ENCODE measurements at regions not wholly inside any gene's neighbourhood (a gene's known extent, or its start where the extent isn't known, plus 50 kb on each side); places are given as distances from the start of the nearest gene placed in this dataset.

DNA sequence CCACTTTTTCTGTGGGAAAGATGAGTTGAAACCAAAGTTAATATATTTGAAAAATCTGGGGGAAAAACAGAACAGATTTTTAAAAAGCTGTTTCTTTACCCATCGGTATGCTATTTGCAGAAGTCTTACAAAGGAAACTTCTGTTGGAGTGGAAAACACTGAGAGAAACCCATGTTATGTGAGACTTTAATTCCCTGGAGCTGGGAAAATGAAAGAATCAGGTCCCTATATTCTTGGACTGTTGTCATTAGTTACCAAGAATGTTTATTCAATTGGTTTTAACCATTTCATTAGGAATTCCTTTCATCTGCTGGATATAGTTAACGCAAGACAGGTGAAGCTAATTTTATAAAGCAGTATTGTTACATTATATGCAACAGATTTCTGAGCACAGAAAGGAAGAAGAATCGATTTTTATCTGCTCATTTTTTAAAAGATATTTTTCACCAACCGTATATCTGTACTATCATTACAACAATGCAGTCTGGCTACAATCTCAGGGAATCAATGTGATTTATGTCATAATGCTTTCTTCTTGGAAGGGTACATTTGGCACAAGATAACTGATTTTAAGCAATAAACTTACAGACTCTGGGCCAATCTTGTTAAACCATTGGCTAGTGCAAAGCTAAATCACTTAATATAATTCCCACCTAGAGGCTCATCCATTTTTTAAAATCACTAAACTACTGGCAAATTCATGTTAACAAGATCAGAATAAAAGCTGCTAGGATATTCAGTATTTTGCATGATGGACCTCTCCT lies 170.0 kb downstream of the MOXD1 start:
- Histone ChIP-seq H3K4me3 (no peak overlapping the region), H3K27ac (no peak overlapping the region), H3K36me3 (no peaks in the 10 kb centered on the region), H3K4me1 (no peaks in the 10 kb centered on the region), H3K9me3 (no peaks in the 10 kb centered on the region), H3K27me3 (no peaks in the 10 kb centered on the region)
- TF ChIP-seq, protein P1, sequence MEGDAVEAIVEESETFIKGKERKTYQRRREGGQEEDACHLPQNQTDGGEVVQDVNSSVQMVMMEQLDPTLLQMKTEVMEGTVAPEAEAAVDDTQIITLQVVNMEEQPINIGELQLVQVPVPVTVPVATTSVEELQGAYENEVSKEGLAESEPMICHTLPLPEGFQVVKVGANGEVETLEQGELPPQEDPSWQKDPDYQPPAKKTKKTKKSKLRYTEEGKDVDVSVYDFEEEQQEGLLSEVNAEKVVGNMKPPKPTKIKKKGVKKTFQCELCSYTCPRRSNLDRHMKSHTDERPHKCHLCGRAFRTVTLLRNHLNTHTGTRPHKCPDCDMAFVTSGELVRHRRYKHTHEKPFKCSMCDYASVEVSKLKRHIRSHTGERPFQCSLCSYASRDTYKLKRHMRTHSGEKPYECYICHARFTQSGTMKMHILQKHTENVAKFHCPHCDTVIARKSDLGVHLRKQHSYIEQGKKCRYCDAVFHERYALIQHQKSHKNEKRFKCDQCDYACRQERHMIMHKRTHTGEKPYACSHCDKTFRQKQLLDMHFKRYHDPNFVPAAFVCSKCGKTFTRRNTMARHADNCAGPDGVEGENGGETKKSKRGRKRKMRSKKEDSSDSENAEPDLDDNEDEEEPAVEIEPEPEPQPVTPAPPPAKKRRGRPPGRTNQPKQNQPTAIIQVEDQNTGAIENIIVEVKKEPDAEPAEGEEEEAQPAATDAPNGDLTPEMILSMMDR (IDR thresholded peaks at IDR 0.05) = no peak
- no peak for TF ChIP-seq POLR2A (IDR thresholded peaks at IDR 0.05)
- intact Hi-C loops (cut with DNase I) = no loop called here
- WGBS, 2 donors = 75 to 78% methylated on average over 4 of the region's 4 CpGs
- DNase-seq = no peak

DNA sequence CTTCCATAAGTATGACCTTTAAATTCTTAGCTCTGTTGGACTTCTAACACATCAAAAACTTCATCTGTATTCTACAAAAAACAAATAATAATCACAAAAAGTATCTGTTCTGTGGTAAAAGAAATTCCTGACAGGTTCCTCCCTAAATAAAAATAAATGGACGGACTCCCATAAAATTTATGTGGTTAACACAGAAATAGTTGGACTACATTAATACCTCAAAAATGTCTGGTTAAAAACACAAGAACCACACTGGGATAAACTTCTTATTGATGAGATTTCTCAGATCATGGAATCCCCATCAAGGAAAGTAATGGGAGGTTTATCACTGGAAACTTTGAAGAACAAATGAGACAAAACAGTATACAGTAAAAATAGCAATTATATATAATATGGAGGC lies 172.4 kb downstream of the MOXD1 start:
- H3K27me3 ChIP-seq = no peaks in the 10 kb centered on the region
- DNase-seq = no peak
- TF ChIP-seq, protein P1 (IDR thresholded peaks at IDR 0.05) = no peak
- no peak for TF ChIP-seq POLR2A (IDR thresholded peaks at IDR 0.05)
- intact Hi-C loops (cut with DNase I) = loop anchor here (10.0 kb wide), 1 partner anchor 304 kb away; no protein-coding TSS in a partner anchor
- WGBS, 2 donors = 77 to 84% methylated on average over 1 of the region's 1 CpG
- H3K27ac ChIP-seq = no peak overlapping the region
- no peak overlapping the region for H3K4me3 ChIP-seq
- no peaks in the 10 kb centered on the region for H3K4me1 ChIP-seq
- H3K9me3 ChIP-seq = no peaks in the 10 kb centered on the region
- H3K36me3 ChIP-seq = no peaks in the 10 kb centered on the region

DNA sequence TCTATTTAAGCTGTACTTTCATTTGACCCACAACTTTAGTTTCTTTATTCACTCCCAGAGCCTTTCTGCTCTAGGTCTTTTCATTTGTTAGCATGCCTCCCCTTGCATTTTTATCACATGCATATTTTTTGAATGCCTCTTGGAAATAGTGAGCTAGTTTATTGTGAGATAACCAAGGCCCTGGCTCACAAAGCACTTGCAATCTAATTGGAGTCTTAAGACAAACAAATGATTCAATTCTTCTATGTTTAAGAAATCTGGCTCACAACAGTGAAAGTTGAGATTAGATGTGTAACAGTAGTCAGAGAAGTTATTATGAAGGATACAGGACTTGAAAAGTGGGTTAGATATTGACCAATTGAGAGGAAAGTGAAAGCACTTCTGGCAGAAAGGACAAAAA lies 173.4 kb downstream of the MOXD1 start:
- Histone ChIP-seq H3K4me1 (no peaks in the 10 kb centered on the region), H3K27ac (no peak overlapping the region), H3K9me3 (no peaks in the 10 kb centered on the region), H3K36me3 (no peaks in the 10 kb centered on the region), H3K27me3 (no peaks in the 10 kb centered on the region), H3K4me3 (no peak overlapping the region)
- intact Hi-C loops (cut with DNase I) = loop anchor here (10.0 kb wide), 1 partner anchor 303 kb away; no protein-coding TSS in a partner anchor
- TF ChIP-seq, protein P1 (IDR thresholded peaks at IDR 0.05) = no peak
- TF ChIP-seq POLR2A (IDR thresholded peaks at IDR 0.05) = no peak
- no peak for DNase-seq

DNA sequence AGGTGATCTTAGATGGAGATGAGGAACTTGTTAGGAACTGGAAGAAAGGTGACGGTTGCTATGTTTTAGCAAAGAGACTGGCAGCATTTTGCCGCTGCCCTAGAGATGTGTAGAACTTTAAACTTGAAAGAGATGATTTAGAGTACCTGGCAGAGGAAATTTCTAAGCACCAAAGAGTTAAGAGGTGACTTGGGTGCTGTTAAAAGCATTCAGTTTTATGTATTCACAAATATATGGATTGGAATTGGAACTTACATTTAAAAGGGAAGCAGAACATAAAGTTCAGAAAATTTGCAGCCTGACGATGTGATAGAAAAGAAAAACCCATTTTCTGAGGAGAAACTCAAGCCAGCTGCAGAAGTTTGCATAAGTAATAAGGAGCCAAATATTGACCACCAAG lies 176.3 kb downstream of the MOXD1 start:
- WGBS, 2 donors = 33 to 95% methylated on average over 3 of the region's 3 CpGs
- DNase-seq = no peak

DNA sequence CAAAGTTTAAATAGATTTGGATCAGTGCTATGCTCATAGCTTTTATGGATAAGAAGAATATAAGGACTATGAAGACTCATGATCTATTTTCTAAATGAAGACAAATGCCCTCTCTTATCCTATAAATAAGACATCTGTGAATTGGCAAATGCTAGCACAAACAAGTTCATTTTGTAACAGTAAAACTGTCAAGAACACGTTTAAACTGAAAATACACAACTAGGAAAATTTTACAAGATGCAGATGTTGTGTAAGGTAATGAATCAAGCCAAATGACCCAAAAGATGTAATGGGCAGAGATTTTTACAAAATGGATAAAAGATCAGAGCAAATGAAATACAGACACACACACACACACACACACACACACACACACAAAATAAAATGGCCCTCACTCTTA lies 180.5 kb downstream of the MOXD1 start:
- Histone ChIP-seq H3K27ac (no peak overlapping the region), H3K4me1 (no peaks in the 10 kb centered on the region), H3K9me3 (no peaks in the 10 kb centered on the region), H3K4me3 (no peak overlapping the region), H3K27me3 (no peaks in the 10 kb centered on the region), H3K36me3 (no peaks in the 10 kb centered on the region)
- WGBS, 2 donors = 32 to 44% methylated on average over 1 of the region's 1 CpG
- intact Hi-C loops (cut with DNase I) = loop anchor here (10.0 kb wide), 1 partner anchor 296 kb away; no protein-coding TSS in a partner anchor
- TF ChIP-seq, protein P1 (IDR thresholded peaks at IDR 0.05) = no peak
- no peak for TF ChIP-seq POLR2A (IDR thresholded peaks at IDR 0.05)
- DNase-seq = no peak

More for the DNA sequence above, 176.3 kb downstream of the MOXD1 start:
- Histone ChIP-seq H3K27ac (no peak overlapping the region), H3K9me3 (no peaks in the 10 kb centered on the region), H3K36me3 (no peaks in the 10 kb centered on the region), H3K27me3 (no peaks in the 10 kb centered on the region), H3K4me1 (no peaks in the 10 kb centered on the region), H3K4me3 (no peak overlapping the region)
- TF ChIP-seq POLR2A (IDR thresholded peaks at IDR 0.05) = no peak
- TF ChIP-seq, protein P1 (IDR thresholded peaks at IDR 0.05) = no peak
- intact Hi-C loops (cut with DNase I) = loop anchor here (10.0 kb wide), 1 partner anchor 300 kb away; no protein-coding TSS in a partner anchor
